GM19239 (cell line): ENCODE measurements at regions not wholly inside any gene's neighbourhood (a gene's known extent, or its start where the extent isn't known, plus 50 kb on each side); places are given as distances from the start of the nearest gene placed in this dataset.
"Not testable (repeated sequence)": the region's sequence is repeated elsewhere in the genome, so short reads cannot be mapped to it uniquely, and the experiment has no call there.

Experiments used
- DNase-seq: peaks from one replicate; pipeline ENCODE4 v3.0.0; 2011; ENCODE audit warnings: low spot score; ENCODE audit not compliant: insufficient read length
- FAIRE-seq: peaks from 2 replicates; lab custom pipeline; 2011; peaks lifted over from hg19 to GRCh38; lab: Jason Lieb, UNC

GRCh38 chr7:114139690-114140089 lies 220.9 kb upstream of the PPP1R3A start:
- not testable (repeated sequence) for DNase-seq, FAIRE-seq

GRCh38 chr7:114138587-114138986 lies 219.8 kb upstream of the PPP1R3A start:
- DNase-seq: no peak
- FAIRE-seq: no peak

- FAIRE-seq (no peak), DNase-seq (no peak)
Measured at GRCh38 chr7:114133717-114134116, 214.9 kb upstream of the PPP1R3A start.

GRCh38 chr7:114130866-114131265 lies 212.1 kb upstream of the PPP1R3A start:
- FAIRE-seq (no peak), DNase-seq (no peak)

- DNase-seq (no peak), FAIRE-seq (peak; percentile 37)
Measured at GRCh38 chr7:114128880-114129279, 210.1 kb upstream of the PPP1R3A start.

GRCh38 chr7:114126095-114126494 lies 207.3 kb upstream of the PPP1R3A start:
- no peak for DNase-seq
- no peak for FAIRE-seq

- no peak for FAIRE-seq
- DNase-seq: no peak
Measured at GRCh38 chr7:114112806-114113205, 194.0 kb upstream of the PPP1R3A start.

GRCh38 chr7:114110666-114111065 lies 191.9 kb upstream of the PPP1R3A start:
- FAIRE-seq: no peak
- no peak for DNase-seq

- no peak for DNase-seq
Measured at GRCh38 chr7:114109721-114110120, 190.9 kb upstream of the PPP1R3A start.

GRCh38 chr7:114109304-114109703 lies 190.5 kb upstream of the PPP1R3A start:
- DNase-seq: no peak
- no peak for FAIRE-seq

More at GRCh38 chr7:114109721-114110120, 190.9 kb upstream of the PPP1R3A start:
- no peak for FAIRE-seq

- FAIRE-seq: no peak
- DNase-seq: no peak
Measured at GRCh38 chr7:114108510-114108909, 189.7 kb upstream of the PPP1R3A start.

- FAIRE-seq: no peak
Measured at GRCh38 chr7:114107522-114107921, 188.7 kb upstream of the PPP1R3A start.

GRCh38 chr7:114104035-114104434 lies 185.2 kb upstream of the PPP1R3A start:
- DNase-seq: no peak
- no peak for FAIRE-seq

More at GRCh38 chr7:114107522-114107921, 188.7 kb upstream of the PPP1R3A start:
- no peak for DNase-seq

- FAIRE-seq: no peak
- DNase-seq: no peak
Measured at GRCh38 chr7:114102996-114103395, 184.2 kb upstream of the PPP1R3A start.

GRCh38 chr7:114102131-114102530 lies 183.3 kb upstream of the PPP1R3A start:
- DNase-seq: no peak
- no peak for FAIRE-seq

GRCh38 chr7:114100810-114101209 lies 182.0 kb upstream of the PPP1R3A start:
- no peak for DNase-seq
- no peak for FAIRE-seq

- FAIRE-seq (no peak), DNase-seq (no peak)
Measured at GRCh38 chr7:114099337-114099736, 180.5 kb upstream of the PPP1R3A start.

GRCh38 chr7:114095885-114096284 lies 177.1 kb upstream of the PPP1R3A start:
- no peak for FAIRE-seq
- no peak for DNase-seq

- FAIRE-seq (no peak), DNase-seq (no peak)
Measured at GRCh38 chr7:114088470-114088940, 169.7 kb upstream of the PPP1R3A start.

GRCh38 chr7:114087653-114088469 lies 169.1 kb upstream of the PPP1R3A start:
- DNase-seq (no peak), FAIRE-seq (no peak)

GRCh38 chr7:114086914-114087652 lies 168.3 kb upstream of the PPP1R3A start:
- DNase-seq: no peak
- no peak for FAIRE-seq
